ENCODE measurements at regions not wholly inside any gene's neighbourhood (a gene's known extent, or its start where the extent isn't known, plus 50 kb on each side); places are given as distances from the start of the nearest gene placed in this dataset.
"Not testable (repeated sequence)": the region's sequence is repeated elsewhere in the genome, so short reads cannot be mapped to it uniquely, and the experiment has no call there.

DNA sequence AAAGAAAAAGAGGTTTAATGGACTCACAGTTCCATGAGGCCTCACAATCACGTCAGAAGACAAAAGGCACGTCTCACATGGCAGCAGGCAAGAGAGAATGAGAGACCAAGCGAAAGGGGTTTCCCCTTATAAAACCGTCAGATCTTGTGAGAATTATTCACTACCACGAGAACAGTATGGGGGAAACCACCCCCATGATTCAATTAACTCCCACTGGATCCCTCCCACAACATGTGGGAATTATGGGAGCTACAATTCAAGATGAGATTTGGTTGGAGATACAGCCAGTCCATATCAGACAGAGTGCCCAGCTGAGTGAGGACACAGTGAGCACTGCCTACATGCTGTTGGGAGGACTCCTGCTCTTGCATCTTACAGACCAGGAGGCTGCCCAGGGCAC, 148.4 kb downstream of the TEX36 start:
- CTCF ChIA-PET, result no interaction called here
- POLR2A ChIA-PET, result no interaction called here
- no peak for DNase-seq (ENCODE audit: extremely low spot score)
- TF ChIP-seq, protein P1, sequence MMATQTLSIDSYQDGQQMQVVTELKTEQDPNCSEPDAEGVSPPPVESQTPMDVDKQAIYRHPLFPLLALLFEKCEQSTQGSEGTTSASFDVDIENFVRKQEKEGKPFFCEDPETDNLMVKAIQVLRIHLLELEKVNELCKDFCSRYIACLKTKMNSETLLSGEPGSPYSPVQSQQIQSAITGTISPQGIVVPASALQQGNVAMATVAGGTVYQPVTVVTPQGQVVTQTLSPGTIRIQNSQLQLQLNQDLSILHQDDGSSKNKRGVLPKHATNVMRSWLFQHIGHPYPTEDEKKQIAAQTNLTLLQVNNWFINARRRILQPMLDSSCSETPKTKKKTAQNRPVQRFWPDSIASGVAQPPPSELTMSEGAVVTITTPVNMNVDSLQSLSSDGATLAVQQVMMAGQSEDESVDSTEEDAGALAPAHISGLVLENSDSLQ (IDR thresholded peaks at IDR 0.05), result no peak
- TF ChIP-seq L3MBTL2 (conservative IDR thresholded peaks at IDR 0.05) (no peak), ZNF384 (IDR thresholded peaks at IDR 0.05) (no peak), ELF4 (IDR thresholded peaks at IDR 0.05) (no peak), SUZ12 (IDR thresholded peaks at IDR 0.05) (no peak), FOXK2 (IDR thresholded peaks at IDR 0.05) (no peak), TARDBP (IDR thresholded peaks at IDR 0.05) (no peak), FOXA1 (IDR thresholded peaks at IDR 0.05) (no peak), BHLHE40 (IDR thresholded peaks at IDR 0.05; ENCODE audit: borderline replicate concordance) (no peak), LEF1 (IDR thresholded peaks at IDR 0.05; ENCODE audit: borderline replicate concordance) (no peak), ARNT (IDR thresholded peaks at IDR 0.05) (no peak), HDGF (IDR thresholded peaks at IDR 0.05; ENCODE audit: borderline replicate concordance) (no peak), CTBP1 (IDR thresholded peaks at IDR 0.05; ENCODE audit: borderline replicate concordance) (no peak)

DNA sequence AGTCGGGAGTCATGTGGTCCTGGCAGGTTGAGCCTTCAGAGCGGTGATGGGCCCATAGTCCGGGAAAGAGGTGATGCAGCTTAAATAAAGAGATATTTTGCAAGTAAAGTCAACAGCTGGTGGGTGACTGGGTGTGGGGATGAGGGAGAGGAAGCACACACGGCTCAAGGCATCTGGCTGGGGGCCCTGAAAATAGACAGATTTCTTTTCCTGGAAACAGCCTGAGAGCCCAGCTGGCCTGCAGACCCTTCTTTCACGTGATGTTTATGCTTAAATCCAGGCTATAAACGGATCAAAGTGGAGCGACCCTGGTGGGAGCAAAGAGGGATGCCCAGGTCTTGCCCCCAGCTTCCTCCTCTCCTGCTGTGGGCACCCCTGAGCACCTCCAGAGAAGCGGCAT, 149.1 kb downstream of the TEX36 start:
- CTCF ChIA-PET, result no interaction called here

DNA sequence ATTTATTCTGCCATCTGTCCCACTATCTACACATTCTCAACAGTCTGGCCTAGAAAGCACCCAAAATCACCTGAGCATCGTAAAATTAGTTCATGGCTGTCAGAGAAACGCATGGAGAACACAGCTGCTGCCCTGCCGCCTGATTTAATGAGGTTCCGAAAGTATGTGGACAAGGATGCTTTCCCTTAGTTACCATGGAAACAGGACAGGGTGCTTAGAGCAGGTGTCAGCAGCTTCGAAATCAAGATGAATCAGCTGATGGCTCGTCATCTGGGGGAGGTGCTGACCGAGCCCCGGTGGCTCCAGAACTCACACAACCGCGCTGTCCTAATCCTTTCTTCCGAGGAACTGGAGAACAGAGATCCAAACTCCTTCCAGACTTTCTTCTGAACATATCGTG, 151.5 kb downstream of the TEX36 start:
- DNase-seq (ENCODE audit: extremely low spot score), result no peak
- CTCF ChIA-PET, result interaction anchor here (0.7 kb wide), 1 partner anchor 10 kb away, joined by 4 read pairs; no protein-coding TSS in a partner anchor
- POLR2A ChIA-PET, result no interaction called here
- TF ChIP-seq ELF4 (IDR thresholded peaks at IDR 0.05), result no peak
- 0 out of 2 replicates have a peak, but pooled peaks have one; percentile 23 for TF ChIP-seq L3MBTL2 (conservative IDR thresholded peaks at IDR 0.05)

More for the DNA sequence above, 149.1 kb downstream of the TEX36 start:
- no peak for TF ChIP-seq L3MBTL2 (conservative IDR thresholded peaks at IDR 0.05)
- TF ChIP-seq ARNT (IDR thresholded peaks at IDR 0.05), result no peak
- no peak for TF ChIP-seq BHLHE40 (IDR thresholded peaks at IDR 0.05; ENCODE audit: borderline replicate concordance)
- no peak for TF ChIP-seq CTBP1 (IDR thresholded peaks at IDR 0.05; ENCODE audit: borderline replicate concordance)
- no peak for TF ChIP-seq SUZ12 (IDR thresholded peaks at IDR 0.05)
- TF ChIP-seq, protein P1 (IDR thresholded peaks at IDR 0.05), result no peak
- TF ChIP-seq HDGF (IDR thresholded peaks at IDR 0.05; ENCODE audit: borderline replicate concordance), result no peak
- TF ChIP-seq SP1 (IDR thresholded peaks at IDR 0.05), result no peak
- TF ChIP-seq NFRKB (IDR thresholded peaks at IDR 0.05), result no peak
- TF ChIP-seq LEF1 (IDR thresholded peaks at IDR 0.05; ENCODE audit: borderline replicate concordance), result no peak
- no peak for TF ChIP-seq ELF4 (IDR thresholded peaks at IDR 0.05)
- TF ChIP-seq FOXK2 (IDR thresholded peaks at IDR 0.05), result no peak
- no peak for TF ChIP-seq FOXA1 (IDR thresholded peaks at IDR 0.05)
- no peak for TF ChIP-seq TARDBP (IDR thresholded peaks at IDR 0.05)
- no peak for TF ChIP-seq ZNF384 (IDR thresholded peaks at IDR 0.05)
- no peak for TF ChIP-seq FOXM1 (IDR thresholded peaks at IDR 0.05; ENCODE audit: borderline replicate concordance)
- no peak for DNase-seq (ENCODE audit: extremely low spot score)
- POLR2A ChIA-PET, result no interaction called here

DNA sequence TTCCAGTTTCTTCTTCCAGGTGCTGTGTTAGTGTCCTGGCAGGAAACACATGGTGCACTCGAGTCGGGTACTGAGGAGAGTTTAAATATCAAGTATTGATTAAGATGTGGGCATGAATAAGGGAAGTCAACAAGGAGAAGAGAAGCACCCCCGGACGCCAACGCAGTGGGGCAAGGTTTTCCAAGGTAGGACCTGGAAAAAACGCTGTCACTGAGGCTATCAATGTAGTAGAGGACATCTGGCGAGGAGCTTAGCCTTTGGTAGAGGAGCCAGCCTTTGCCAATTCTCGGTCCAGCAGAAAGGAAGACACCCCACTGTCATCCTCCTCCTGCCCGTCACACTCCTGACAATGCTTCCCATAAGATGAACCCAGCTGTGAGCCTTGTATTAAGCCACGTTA, 159.6 kb downstream of the TEX36 start:
- CTCF ChIA-PET, result no interaction called here
- POLR2A ChIA-PET, result no interaction called here
- no peak for DNase-seq (ENCODE audit: extremely low spot score)
- TF ChIP-seq LEF1 (IDR thresholded peaks at IDR 0.05; ENCODE audit: borderline replicate concordance) (no peak), ZNF384 (IDR thresholded peaks at IDR 0.05) (no peak), L3MBTL2 (conservative IDR thresholded peaks at IDR 0.05) (no peak), FOXA1 (IDR thresholded peaks at IDR 0.05) (no peak), SP1 (IDR thresholded peaks at IDR 0.05) (no peak)
- TF ChIP-seq, protein P1 (IDR thresholded peaks at IDR 0.05), result no peak

DNA sequence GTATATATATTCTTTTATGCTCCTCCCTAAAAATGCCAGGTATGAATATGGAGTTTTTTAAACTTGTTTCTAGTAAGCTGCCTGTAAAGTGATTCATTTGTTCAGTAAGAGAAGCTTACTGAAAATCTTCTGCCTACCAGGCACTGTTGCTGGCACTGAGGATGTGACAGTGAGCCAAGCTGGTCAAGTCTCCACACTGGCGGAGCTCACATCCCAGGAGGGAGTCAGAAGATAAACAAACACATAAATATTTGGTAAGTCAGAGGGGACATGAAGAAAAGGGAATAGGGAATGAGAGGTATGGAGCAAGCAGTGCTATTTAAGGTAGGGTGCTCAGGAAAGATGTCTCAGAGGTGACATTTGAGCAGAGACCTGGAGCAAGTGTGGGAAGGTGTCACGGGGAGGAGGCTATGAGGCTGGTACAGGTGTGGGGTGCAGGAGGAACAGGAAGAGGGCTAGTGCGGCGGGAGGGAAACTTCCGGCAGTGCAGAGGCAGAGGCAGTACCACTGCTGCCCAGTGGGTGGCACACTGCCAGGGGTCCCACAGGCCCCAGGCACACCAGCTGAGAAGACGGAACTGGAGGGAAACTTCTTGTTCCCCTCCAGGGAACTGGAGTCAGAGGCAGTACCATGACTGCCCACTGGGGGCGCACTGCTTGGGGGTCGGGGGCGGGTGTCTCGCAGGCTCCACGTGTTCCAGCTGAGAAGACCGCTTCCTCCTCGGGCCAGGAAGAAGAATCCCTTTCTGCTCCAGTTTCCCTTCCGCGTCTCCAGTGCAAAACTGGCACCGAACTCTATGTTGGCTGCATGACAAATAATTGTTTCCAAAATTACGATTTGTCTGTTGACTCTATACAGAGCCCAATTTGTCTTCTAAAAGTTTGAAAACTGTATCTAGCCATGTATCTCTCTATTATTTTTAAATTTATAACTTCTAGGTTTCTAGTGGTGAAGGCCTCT, 161.0 kb downstream of the TEX36 start:
- POLR2A ChIA-PET, result no interaction called here
- DNase-seq (ENCODE audit: extremely low spot score), result peak; percentile 85
- peak; percentile 71 for TF ChIP-seq L3MBTL2 (conservative IDR thresholded peaks at IDR 0.05)
- no peak for TF ChIP-seq FOXK2 (IDR thresholded peaks at IDR 0.05)
- CTCF ChIA-PET, result interaction anchor here (0.6 to 1.1 kb wide), 5 partner anchors 9 to 1095 kb away, joined by 3 to 4 read pairs (median 4); no protein-coding TSS in a partner anchor

DNA sequence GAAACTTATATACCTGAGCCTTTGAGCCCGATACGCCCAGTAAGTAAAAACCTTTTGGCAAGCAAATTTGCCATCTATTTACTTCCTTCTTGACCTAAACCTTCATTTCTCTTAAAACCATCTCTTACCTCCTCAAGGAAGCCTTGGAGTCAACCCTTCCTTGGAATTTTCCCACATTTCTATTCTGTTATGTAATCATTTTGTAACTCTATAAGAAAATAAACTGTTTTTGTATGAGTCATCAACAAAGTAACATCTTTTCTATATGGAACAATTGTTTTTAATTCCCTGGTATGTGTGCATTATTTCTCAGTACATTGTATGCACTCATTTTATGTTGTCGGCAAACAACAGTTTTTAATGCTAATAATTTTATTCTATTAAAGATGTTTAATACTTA, 162.0 kb downstream of the TEX36 start:
- CTCF ChIA-PET, result interaction anchor here (0.6 to 1.0 kb wide), 2 partner anchors 10 to 14 kb away, joined by 3 to 4 read pairs; no protein-coding TSS in a partner anchor
- POLR2A ChIA-PET, result no interaction called here
- TF ChIP-seq FOXM1 (IDR thresholded peaks at IDR 0.05; ENCODE audit: borderline replicate concordance), result no peak
- TF ChIP-seq, protein P1 (IDR thresholded peaks at IDR 0.05), result no peak
- TF ChIP-seq FOXK2 (IDR thresholded peaks at IDR 0.05), result no peak
- no peak for TF ChIP-seq L3MBTL2 (conservative IDR thresholded peaks at IDR 0.05)
- TF ChIP-seq HDGF (IDR thresholded peaks at IDR 0.05; ENCODE audit: borderline replicate concordance), result no peak
- TF ChIP-seq ZNF384 (IDR thresholded peaks at IDR 0.05), result no peak
- DNase-seq (ENCODE audit: extremely low spot score), result no peak

DNA sequence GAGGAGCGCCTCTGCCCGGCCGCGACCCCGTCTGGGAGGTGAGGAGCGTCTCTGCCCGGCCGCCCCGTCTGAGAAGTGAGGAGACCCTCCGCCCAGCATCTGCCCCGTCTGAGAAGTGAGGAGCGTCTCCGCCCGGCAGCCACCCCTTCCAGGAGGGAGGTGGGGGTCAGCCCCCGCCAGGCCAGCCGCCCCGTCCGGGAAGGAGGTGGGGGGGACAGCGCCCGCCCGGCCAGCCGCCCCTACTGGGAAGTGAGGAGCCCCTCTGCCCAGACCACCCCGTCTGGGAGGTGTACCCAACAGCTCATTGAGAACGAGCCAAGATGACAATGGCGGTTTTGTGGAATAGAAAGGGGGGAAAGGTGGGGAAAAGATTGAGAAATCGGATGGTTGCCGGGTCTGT, 164.6 kb downstream of the TEX36 start:
- CTCF ChIA-PET, POLR2A ChIA-PET: not testable (repeated sequence)

More for the DNA sequence above, 164.6 kb downstream of the TEX36 start:
- DNase-seq (ENCODE audit: extremely low spot score), result not testable (repeated sequence)
